ENCODE measurements at regions not wholly inside any gene's neighbourhood (a gene's known extent, or its start where the extent isn't known, plus 50 kb on each side); places are given as distances from the start of the nearest gene placed in this dataset.

- TF ChIP-seq CTCF (IDR thresholded peaks at IDR 0.05; ENCODE audit: extremely low read depth, missing control alignments): no peak
- DNase-seq (ENCODE audit: low spot score): no peak
These were observed 537.7 kb upstream of the NMUR2 start for GRCh38 chr5:152942633-152943336.

GRCh38 chr5:152953788-152954483, 536.5 kb upstream of the GRIA1 start:
- no peak for TF ChIP-seq CTCF (IDR thresholded peaks at IDR 0.05; ENCODE audit: extremely low read depth, missing control alignments)
- no peak for DNase-seq (ENCODE audit: low spot score)

- DNase-seq (ENCODE audit: low spot score): no peak
- no peak for TF ChIP-seq CTCF (IDR thresholded peaks at IDR 0.05; ENCODE audit: extremely low read depth, missing control alignments)
These were observed 533.4 kb upstream of the GRIA1 start for GRCh38 chr5:152956943-152957613.

- no peak for DNase-seq (ENCODE audit: low spot score)
- no peak for TF ChIP-seq CTCF (IDR thresholded peaks at IDR 0.05; ENCODE audit: extremely low read depth, missing control alignments)
These were observed 512.2 kb upstream of the GRIA1 start for GRCh38 chr5:152978141-152978835.

GRCh38 chr5:152987131-152987530, 503.3 kb upstream of the GRIA1 start:
- DNase-seq (ENCODE audit: low spot score): no peak
- TF ChIP-seq CTCF (IDR thresholded peaks at IDR 0.05; ENCODE audit: extremely low read depth, missing control alignments): no peak

- no peak for DNase-seq (ENCODE audit: low spot score)
- no peak for TF ChIP-seq CTCF (IDR thresholded peaks at IDR 0.05; ENCODE audit: extremely low read depth, missing control alignments)
These were observed 500.3 kb upstream of the GRIA1 start for GRCh38 chr5:152990217-152990616.

Data from GM20000 (cell line).